LNCaP clone FGC (cell line): ENCODE measurements at regions not wholly inside any gene's neighbourhood (a gene's known extent, or its start where the extent isn't known, plus 50 kb on each side); places are given as distances from the start of the nearest gene placed in this dataset.

Source experiments
- DNase-seq: peaks from one replicate; pipeline ENCODE4 v3.0.0-alpha.2; 2011; ENCODE audit warnings: low read depth
- H3K4me3 ChIP-seq: 2 replicates; pipeline ENCODE4 v1.5.1; 2011; ENCODE audit warnings: mild to moderate bottlenecking, low read depth, low read length, control low read depth
- TF ChIP-seq, protein P1 (sequence below): IDR thresholded peaks from 2 replicates; pipeline ENCODE4 v1.5.1; 2012; ENCODE audit warnings: mild to moderate bottlenecking; ENCODE audit not compliant: control insufficient read depth, insufficient read depth; ENCODE audit errors: extremely low read depth

DNA sequence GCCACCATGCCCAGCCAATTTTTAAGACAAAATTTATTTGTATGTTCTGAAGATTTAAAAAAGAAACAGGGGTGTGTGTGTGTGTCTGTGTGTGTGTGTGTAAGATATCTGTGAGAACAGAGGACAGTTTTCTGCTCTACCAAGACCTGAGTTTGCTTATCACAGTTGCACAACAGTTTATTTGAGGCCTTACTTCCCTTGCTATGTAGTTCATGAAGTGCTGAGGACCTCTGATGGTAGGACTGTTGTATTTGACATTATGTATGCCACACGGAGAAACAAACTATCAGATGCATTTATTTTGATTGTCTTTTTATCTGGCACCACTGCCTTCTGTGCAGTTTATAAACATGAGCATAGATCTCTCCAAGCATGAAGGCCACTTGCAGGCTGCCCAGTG lies 355.2 kb downstream of the PBX1 start:
- no peak overlapping the region for H3K4me3 ChIP-seq
- TF ChIP-seq, protein P1, sequence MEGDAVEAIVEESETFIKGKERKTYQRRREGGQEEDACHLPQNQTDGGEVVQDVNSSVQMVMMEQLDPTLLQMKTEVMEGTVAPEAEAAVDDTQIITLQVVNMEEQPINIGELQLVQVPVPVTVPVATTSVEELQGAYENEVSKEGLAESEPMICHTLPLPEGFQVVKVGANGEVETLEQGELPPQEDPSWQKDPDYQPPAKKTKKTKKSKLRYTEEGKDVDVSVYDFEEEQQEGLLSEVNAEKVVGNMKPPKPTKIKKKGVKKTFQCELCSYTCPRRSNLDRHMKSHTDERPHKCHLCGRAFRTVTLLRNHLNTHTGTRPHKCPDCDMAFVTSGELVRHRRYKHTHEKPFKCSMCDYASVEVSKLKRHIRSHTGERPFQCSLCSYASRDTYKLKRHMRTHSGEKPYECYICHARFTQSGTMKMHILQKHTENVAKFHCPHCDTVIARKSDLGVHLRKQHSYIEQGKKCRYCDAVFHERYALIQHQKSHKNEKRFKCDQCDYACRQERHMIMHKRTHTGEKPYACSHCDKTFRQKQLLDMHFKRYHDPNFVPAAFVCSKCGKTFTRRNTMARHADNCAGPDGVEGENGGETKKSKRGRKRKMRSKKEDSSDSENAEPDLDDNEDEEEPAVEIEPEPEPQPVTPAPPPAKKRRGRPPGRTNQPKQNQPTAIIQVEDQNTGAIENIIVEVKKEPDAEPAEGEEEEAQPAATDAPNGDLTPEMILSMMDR: peak; percentile 37
- DNase-seq: no peak

DNA sequence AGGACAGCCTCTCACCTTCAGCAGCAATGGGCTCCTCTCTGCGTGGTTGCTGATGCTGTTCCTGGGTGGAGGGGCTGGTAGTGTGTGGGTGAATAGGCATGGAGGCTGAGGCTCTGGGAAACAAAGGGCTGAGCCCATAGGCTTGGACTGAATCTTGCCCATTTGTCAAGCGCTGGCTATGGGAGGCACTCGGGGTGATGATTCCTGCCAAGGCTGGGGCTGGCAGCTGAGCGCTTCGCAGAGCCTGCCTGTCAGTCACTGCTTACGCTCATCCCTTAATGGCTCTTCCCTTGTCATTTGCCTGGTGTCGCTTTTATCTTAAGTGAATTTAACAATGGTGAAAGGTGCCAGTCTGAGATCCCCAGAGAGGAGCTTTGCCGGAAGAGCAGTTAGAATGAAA lies 353.3 kb downstream of the PBX1 start:
- no peak overlapping the region for H3K4me3 ChIP-seq
- no peak for DNase-seq
- TF ChIP-seq, protein P1: no peak

DNA sequence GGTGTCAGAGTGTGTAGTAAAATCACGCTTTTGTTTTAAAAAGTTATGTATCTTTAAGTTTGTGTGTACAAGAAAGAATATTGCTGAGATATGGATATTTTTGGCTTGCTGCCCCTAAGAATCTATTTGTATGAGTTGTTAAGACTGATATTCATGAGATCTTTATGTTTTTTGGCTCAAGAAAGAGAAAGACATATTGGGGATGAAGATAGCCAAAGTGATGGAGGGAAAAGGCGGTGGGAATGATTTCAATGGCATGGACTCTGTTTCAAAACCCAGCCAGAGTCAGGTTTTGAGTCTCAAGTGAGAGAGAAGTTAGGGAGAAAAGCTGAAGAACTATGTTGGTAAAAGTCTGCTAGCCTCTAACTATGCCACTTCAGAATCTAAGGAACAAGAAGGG lies 351.7 kb downstream of the PBX1 start:
- TF ChIP-seq, protein P1: no peak
- DNase-seq: no peak
- H3K4me3 ChIP-seq: no peak overlapping the region

DNA sequence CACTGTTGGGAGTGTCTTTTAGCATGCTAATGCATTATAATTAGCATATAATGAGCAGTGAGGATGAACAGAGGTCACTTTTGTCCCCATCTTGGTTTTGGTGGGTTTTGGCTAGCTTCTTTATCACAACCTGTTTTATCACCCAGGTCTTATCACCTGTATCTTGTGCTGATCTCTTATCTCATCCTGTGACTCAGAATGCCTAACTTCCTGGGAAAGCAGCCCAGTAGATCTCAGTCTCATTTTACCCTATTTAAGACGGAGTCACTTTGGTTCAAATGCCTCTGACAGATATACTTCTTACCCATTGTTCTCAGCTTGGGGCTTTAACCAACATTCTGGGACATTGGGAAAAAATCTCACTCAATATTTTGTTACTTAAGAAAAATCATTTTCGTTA lies 348.7 kb downstream of the PBX1 start:
- TF ChIP-seq, protein P1: no peak
- no peak for DNase-seq

DNA sequence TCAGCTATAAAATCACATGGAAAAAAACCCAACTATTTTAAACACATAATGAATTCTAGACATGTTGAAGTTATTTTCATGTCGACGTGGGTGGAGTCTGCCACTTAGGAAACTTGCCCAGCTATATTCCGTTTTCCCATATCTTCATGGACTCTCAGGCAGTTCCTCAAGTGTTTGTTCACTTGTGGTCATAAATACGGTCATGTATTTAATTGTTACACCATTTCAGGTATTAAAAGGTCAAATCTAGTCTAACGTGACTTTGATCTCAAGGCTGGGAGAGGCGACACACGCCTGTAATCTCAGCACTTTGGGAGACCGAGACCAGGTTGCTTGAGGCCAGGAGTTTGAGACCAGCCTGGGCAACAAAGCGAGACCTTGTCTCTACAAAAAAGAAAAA lies 346.9 kb downstream of the PBX1 start:
- H3K4me3 ChIP-seq: no peak overlapping the region
- TF ChIP-seq, protein P1: no peak
- no peak for DNase-seq

More for the DNA sequence above, 348.7 kb downstream of the PBX1 start:
- no peak overlapping the region for H3K4me3 ChIP-seq

DNA sequence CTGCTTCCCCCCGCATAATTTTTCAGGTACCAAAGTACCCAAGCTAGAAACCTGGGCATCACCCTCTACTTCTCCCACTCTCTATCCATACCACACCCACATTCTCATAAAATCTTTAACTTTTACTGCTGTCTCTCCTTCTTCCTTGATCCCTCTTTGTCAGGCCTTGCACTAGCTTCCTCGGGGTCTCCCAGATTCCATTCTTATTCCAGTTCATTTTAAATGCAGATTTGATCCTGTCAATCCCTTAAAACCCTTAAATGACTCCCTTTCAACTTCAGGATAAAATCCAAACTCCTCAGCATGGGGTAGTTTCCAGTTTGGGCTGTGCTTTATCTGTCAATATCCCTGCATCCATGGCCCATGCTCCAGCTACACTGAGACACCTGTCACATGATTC lies 343.5 kb downstream of the PBX1 start:
- TF ChIP-seq, protein P1: no peak
- H3K4me3 ChIP-seq: no peak overlapping the region
- DNase-seq: no peak
